CD14-positive monocyte (primary cell): ENCODE measurements at regions not wholly inside any gene's neighbourhood (a gene's known extent, or its start where the extent isn't known, plus 50 kb on each side); places are given as distances from the start of the nearest gene placed in this dataset.

Experiments
- DNase-seq, 3 donors: peaks; one replicate each; pipeline ENCODE4 v3.0.0-alpha.2; 2011 to 2022
- H2AFZ ChIP-seq: 2 replicates; pipeline ENCODE4 v1.6.0; 2012; ENCODE audit warnings: mild to moderate bottlenecking, low read depth, low read length, inconsistent platforms; ENCODE audit not compliant: insufficient read depth, poor library complexity, severe bottlenecking
- H3K27ac ChIP-seq, 2 donors: 1 replicate in 1 of 2; 2 replicates in 1 of 2; pipeline ENCODE4 v1.5.1; 2012 to 2013; ENCODE audit warnings: low read length in 2 of 2, control low read depth in 1 of 2, inconsistent platforms in 1 of 2, low read depth in 1 of 2, mild to moderate bottlenecking in 1 of 2
- H3K27me3 ChIP-seq, 2 donors: one replicate each; pipeline versions ENCODE4 v1.6.0 to v1.6.1; 2011 to 2013; ENCODE audit warnings: low read length in 2 of 2; ENCODE audit not compliant: control insufficient read depth in 2 of 2, insufficient read depth in 2 of 2
- H3K36me3 ChIP-seq, 2 donors: replicated peaks in 1 of 2; 1 replicate in 1 of 2; 2 replicates in 1 of 2; pipeline versions ENCODE4 v1.5.1 to v1.6.1; 2012 to 2013; ENCODE audit warnings: low read length in 2 of 2, control low read depth in 1 of 2, inconsistent platforms in 1 of 2, mild to moderate bottlenecking in 1 of 2; ENCODE audit not compliant: insufficient read depth in 2 of 2, control insufficient read depth in 1 of 2
- H3K4me1 ChIP-seq, 2 donors: 1 replicate in 1 of 2; 2 replicates in 1 of 2; pipeline versions ENCODE4 v1.5.1 to v1.6.1; 2012 to 2013; ENCODE audit warnings: low read length in 2 of 2, control low read depth in 1 of 2, inconsistent platforms in 1 of 2, mild to moderate bottlenecking in 1 of 2, moderate library complexity in 1 of 2; ENCODE audit not compliant: insufficient read depth in 2 of 2, control insufficient read depth in 1 of 2
- H3K4me2 ChIP-seq: replicated peaks from 2 replicates; pipeline ENCODE3; 2012; ENCODE audit warnings: low read length, moderate library complexity, mild to moderate bottlenecking; ENCODE audit not compliant: poor library complexity, severe bottlenecking; ENCODE audit errors: extremely low read depth
- H3K4me3 ChIP-seq, 3 experiments: fragments of 200-600 bp in 1 of 3; sonication (generic) in 1 of 3; replicated peaks in 1 of 3; 1 replicate in 2 of 3; 2 replicates in 1 of 3; pipeline ENCODE4 v1.5.1; 2011 to 2013; ENCODE audit warnings: low read length in 3 of 3, mild to moderate bottlenecking in 3 of 3, control low read depth in 2 of 3, low read depth in 2 of 3, inconsistent platforms in 1 of 3, moderate library complexity in 1 of 3
- H3K79me2 ChIP-seq: 2 replicates; pipeline ENCODE4 v1.6.0; 2012; ENCODE audit warnings: mild to moderate bottlenecking, control low read depth, inconsistent platforms, low read length, moderate library complexity; ENCODE audit not compliant: insufficient read depth
- H3K9ac ChIP-seq: 2 replicates; pipeline ENCODE4 v1.6.0; 2017; ENCODE audit warnings: low read length, mild to moderate bottlenecking; ENCODE audit not compliant: insufficient read depth, poor library complexity, severe bottlenecking
- H3K9me3 ChIP-seq, 2 donors: replicated peaks in 1 of 2; 1 replicate in 1 of 2; 2 replicates in 1 of 2; pipeline versions ENCODE4 v1.5.1 to v1.6.1; 2012 to 2013; ENCODE audit warnings: low read length in 2 of 2, control low read depth in 1 of 2; ENCODE audit not compliant: control insufficient read depth in 1 of 2, insufficient read depth in 1 of 2
- H4K20me1 ChIP-seq: 2 replicates; pipeline ENCODE4 v1.6.0; 2012; ENCODE audit warnings: mild to moderate bottlenecking, low read length, control low read depth, moderate library complexity; ENCODE audit not compliant: insufficient read depth
- H3K27ac Mint-ChIP-seq, 7 donors: one replicate each; pipeline ENCODE4 v1.8.0; 2020; ENCODE audit warnings: mild to moderate bottlenecking in 7 of 7, mixed read lengths in 7 of 7, moderate library complexity in 6 of 7, inconsistent platforms in 2 of 7
- H3K27me3 Mint-ChIP-seq, 3 donors: one replicate each; pipeline ENCODE4 v1.8.0; 2021 to 2022; ENCODE audit warnings: low read depth in 3 of 3, mild to moderate bottlenecking in 3 of 3, mixed read lengths in 3 of 3, moderate library complexity in 3 of 3, inconsistent platforms in 1 of 3
- H3K36me3 Mint-ChIP-seq, 2 donors: one replicate each; pipeline ENCODE4 v1.8.0; 2020; ENCODE audit warnings: mixed read lengths in 2 of 2, inconsistent platforms in 1 of 2, mild to moderate bottlenecking in 1 of 2
- H3K4me1 Mint-ChIP-seq: one replicate; pipeline ENCODE4 v1.8.0; 2020; ENCODE audit warnings: mild to moderate bottlenecking, mixed read lengths
- H3K4me3 Mint-ChIP-seq, 2 donors: one replicate each; pipeline ENCODE4 v1.8.0; 2020; ENCODE audit warnings: mild to moderate bottlenecking in 2 of 2, mixed read lengths in 2 of 2, moderate library complexity in 1 of 2
- H3K9me3 Mint-ChIP-seq, 7 donors: one replicate each; pipeline ENCODE4 v1.8.0; 2020 to 2022; ENCODE audit warnings: mixed read lengths in 7 of 7, mild to moderate bottlenecking in 6 of 7, moderate library complexity in 6 of 7, inconsistent platforms in 2 of 7
- CTCF ChIP-seq: fragments of 200-600 bp; IDR thresholded peaks from one replicate; pipeline ENCODE4 v1.8.0; 2022; ENCODE audit warnings: antibody characterized with exemption, mild to moderate bottlenecking
- WGBS: methylation state at CpG from one replicate; pipeline ENCODE4 v1.1.5; 2013; ENCODE audit warnings: missing lambda C conversion rate; ENCODE audit not compliant: insufficient coverage; 5-methylcytosine and 5-hydroxymethylcytosine counted together
- intact Hi-C, 2 donors: fragments of 100-400 bp; cut with micrococcal nuclease; formaldehyde crosslinking; loops; one replicate each; pipeline versions ENCODE4 v1.15.0 to v1.15.1; 2023

GRCh38 chr11:134573857-134574256, 161.8 kb upstream of the B3GAT1 start:
- Histone ChIP-seq H3K4me3 (no peak overlapping the region), H2AFZ (no peak overlapping the region), H3K9ac (no peak overlapping the region), H3K4me2 (no peak overlapping the region), H3K27me3 (no peaks in the 10 kb centered on the region), H3K9me3 (no peaks in the 10 kb centered on the region), H4K20me1 (no peaks in the 10 kb centered on the region), H3K27ac (no peak overlapping the region), H3K4me1 (no peaks in the 10 kb centered on the region), H3K79me2 (no peaks in the 10 kb centered on the region), H3K36me3 (no peaks in the 10 kb centered on the region)
- H3K27me3 Mint-ChIP-seq, result peaks cover 4 to 17% (median 9%) of the 10 kb centered on the region in 3 donors
- 79% methylated on average over 6 of the region's 10 CpGs for WGBS
- H3K27ac Mint-ChIP-seq, result no peak overlapping the region
- no peak for DNase-seq
- no peaks in the 10 kb centered on the region for H3K36me3 Mint-ChIP-seq
- no peaks in the 10 kb centered on the region for H3K4me1 Mint-ChIP-seq
- intact Hi-C loops, result no loop called here
- no peaks in the 10 kb centered on the region for H3K9me3 Mint-ChIP-seq
- H3K4me3 Mint-ChIP-seq, result no peak overlapping the region
- TF ChIP-seq CTCF, result no peak

- H3K36me3 ChIP-seq, result no peaks in the 10 kb centered on the region
- H3K9me3 ChIP-seq, result no peaks in the 10 kb centered on the region
- H3K27ac Mint-ChIP-seq, result no peak overlapping the region
- DNase-seq, result no peak
- H3K4me1 Mint-ChIP-seq, result no peaks in the 10 kb centered on the region
- no peaks in the 10 kb centered on the region for H4K20me1 ChIP-seq
- no peaks in the 10 kb centered on the region for H3K36me3 Mint-ChIP-seq
- H3K27me3 Mint-ChIP-seq, result peaks cover 4 to 14% (median 7%) of the 10 kb centered on the region in 3 donors
- no peak overlapping the region for H3K4me2 ChIP-seq
- TF ChIP-seq CTCF, result no peak
- H2AFZ ChIP-seq, result no peak overlapping the region
- H3K4me3 Mint-ChIP-seq, result no peak overlapping the region
- H3K9me3 Mint-ChIP-seq, result no peaks in the 10 kb centered on the region
- intact Hi-C loops, result no loop called here
- no peak overlapping the region for H3K4me3 ChIP-seq
- no peak overlapping the region for H3K27ac ChIP-seq
- 80% methylated on average over 21 of the region's 22 CpGs for WGBS
- H3K9ac ChIP-seq, result no peak overlapping the region
- H3K27me3 ChIP-seq, result no peaks in the 10 kb centered on the region
- no peaks in the 10 kb centered on the region for H3K4me1 ChIP-seq
- no peaks in the 10 kb centered on the region for H3K79me2 ChIP-seq
These were observed 161.0 kb upstream of the B3GAT1 start for GRCh38 chr11:134572741-134573675.
